ENCODE measurements at regions not wholly inside any gene's neighbourhood (a gene's known extent, or its start where the extent isn't known, plus 50 kb on each side); places are given as distances from the start of the nearest gene placed in this dataset.

DNA sequence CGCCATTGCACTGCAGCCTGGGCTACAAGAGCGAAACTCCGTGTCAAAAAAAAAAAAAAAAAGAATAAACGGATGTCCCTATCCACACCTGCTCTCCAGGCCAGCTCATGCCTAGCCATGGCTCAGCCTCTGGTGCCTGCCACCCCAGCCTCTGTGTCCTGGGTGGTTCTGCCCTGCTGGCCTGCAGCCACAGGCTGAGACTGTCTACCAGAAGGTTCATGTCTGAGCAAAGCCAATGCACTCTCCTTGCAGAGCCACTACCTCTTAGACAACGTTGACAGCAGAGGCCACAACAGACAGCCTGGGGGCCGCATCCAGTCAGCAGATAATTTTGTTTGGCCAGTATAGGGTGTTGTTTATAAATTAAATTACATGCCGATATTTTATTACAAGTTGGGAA is 127.7 kb downstream of the ASB7 start:
- no peak for TF ChIP-seq CTCF (tag by site-specific recombination; IDR thresholded peaks at IDR 0.05)
- TF ChIP-seq ZSCAN5A (tag by site-specific recombination; IDR thresholded peaks at IDR 0.05) = no peak
- TF ChIP-seq ZNF391 (tag by site-specific recombination; IDR thresholded peaks at IDR 0.05; ENCODE audit: borderline replicate concordance, low read depth) = no peak
- no peak for TF ChIP-seq ZNF777 (tag by site-specific recombination; IDR thresholded peaks at IDR 0.05; ENCODE audit: borderline replicate concordance)
- TF ChIP-seq ELK4 (IDR thresholded peaks at IDR 0.05; ENCODE audit: borderline replicate concordance, low read depth, low read length) = no peak
- TF ChIP-seq ATF2 (tag by site-specific recombination; IDR thresholded peaks at IDR 0.05; ENCODE audit: low read depth) = no peak
- no peak for TF ChIP-seq ZNF140 (tag by site-specific recombination; IDR thresholded peaks at IDR 0.05)
- TF ChIP-seq ZNF580 (tag by site-specific recombination; IDR thresholded peaks at IDR 0.05) = no peak
- TF ChIP-seq ZNF792 (tag by site-specific recombination; IDR thresholded peaks at IDR 0.05) = no peak
- no peak for TF ChIP-seq MYNN (tag by site-specific recombination; IDR thresholded peaks at IDR 0.05; ENCODE audit: borderline replicate concordance)

All from HEK293 (cell line).